Fibroblast of peridontal ligament (primary cell): ENCODE measurements at regions not wholly inside any gene's neighbourhood (a gene's known extent, or its start where the extent isn't known, plus 50 kb on each side); places are given as distances from the start of the nearest gene placed in this dataset.
A peak's percentile ranks its signal among the peaks of the same experiment; 100 is the strongest.
"Not testable (repeated sequence)": the region's sequence is repeated elsewhere in the genome, so short reads cannot be mapped to it uniquely, and the experiment has no call there.

Source experiments
- DNase-seq: peaks from one replicate; pipeline ENCODE4 v3.0.0-alpha.2; 2010; ENCODE audit errors: extremely low read depth

- DNase-seq: peak; percentile 71
Measured at GRCh38 chr6:142635130-142635529, 309.8 kb downstream of the HIVEP2 start.

- peak; percentile 40 for DNase-seq
Measured at GRCh38 chr6:142637624-142638351, 307.2 kb downstream of the HIVEP2 start.

DNA sequence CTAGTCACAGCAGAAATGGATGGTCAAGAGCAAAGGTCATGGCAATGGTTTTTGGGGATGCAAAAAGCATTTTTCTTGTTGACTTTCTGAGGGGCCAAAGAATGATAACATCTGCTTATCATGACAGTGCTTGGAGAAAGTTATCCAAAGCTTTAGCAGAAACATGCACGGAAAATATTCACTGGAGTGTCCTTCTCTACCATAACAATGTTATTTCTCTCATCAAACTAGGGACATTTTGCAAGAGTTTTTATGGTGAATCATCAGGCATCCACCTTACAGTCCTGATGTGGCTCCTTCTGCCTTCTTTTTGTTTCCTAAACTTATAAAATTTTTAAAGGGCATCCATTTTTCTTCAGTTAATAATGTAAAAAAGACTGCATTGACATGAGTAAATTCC lies 302.3 kb downstream of the HIVEP2 start:
- no peak for DNase-seq

DNA sequence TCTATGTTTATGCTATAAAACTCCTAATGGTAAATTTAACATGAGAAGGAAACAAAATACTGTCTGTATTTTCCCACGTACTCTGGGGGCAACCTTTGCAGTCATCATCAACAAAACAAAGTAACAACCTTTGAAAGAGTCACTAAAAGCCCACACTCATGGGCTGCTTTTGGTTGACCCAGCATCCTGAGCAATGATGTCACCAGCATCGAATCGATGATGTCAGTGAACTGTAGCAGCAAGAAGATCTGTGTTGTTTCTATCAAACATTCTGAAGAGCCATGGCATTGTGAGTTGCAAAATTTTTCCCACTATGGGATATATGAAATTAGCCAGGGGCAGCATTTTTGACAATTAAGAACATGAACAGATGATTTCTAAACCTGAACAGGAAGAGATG lies 300.1 kb downstream of the HIVEP2 start:
- no peak for DNase-seq

GRCh38 chr6:142645663-142646062 lies 299.3 kb downstream of the HIVEP2 start:
- no peak for DNase-seq

DNA sequence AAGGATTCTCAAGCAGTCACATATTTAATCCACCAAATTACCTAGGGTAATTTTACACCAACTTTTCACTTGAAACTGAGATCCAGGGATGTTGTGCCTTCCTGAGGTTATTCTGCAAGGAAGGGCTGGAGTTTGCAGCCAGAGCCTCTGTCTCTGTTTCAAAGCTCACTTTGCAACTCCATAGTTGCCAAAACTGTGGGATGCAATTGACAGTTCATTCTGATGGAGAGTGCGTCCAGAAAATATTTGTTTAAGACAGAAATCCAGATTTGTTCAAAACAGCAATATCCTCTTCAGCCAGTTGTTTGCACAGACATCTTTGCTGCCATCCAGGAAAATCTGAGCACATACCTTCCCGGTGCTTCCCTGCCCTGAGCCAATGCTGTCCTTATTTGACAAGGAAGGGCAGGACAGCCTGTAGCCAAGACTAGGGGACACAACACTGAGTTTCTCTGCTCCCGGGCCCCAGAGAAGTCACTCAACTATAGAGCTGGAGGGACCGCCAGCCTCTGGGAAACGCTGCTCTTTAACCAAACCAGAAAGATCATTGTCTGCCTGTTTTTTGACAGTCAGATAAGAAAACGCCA lies 297.4 kb downstream of the HIVEP2 start:
- no peak for DNase-seq

- no peak for DNase-seq
Measured at GRCh38 chr6:142648036-142648451, 296.9 kb downstream of the HIVEP2 start.

GRCh38 chr6:142648526-142648925 lies 296.4 kb downstream of the HIVEP2 start:
- DNase-seq: no peak

- DNase-seq: not testable (repeated sequence)
Measured at GRCh38 chr6:142649438-142650234, 295.3 kb downstream of the HIVEP2 start.

- DNase-seq: no peak
Measured at GRCh38 chr6:142651384-142651783, 293.6 kb downstream of the HIVEP2 start.

DNA sequence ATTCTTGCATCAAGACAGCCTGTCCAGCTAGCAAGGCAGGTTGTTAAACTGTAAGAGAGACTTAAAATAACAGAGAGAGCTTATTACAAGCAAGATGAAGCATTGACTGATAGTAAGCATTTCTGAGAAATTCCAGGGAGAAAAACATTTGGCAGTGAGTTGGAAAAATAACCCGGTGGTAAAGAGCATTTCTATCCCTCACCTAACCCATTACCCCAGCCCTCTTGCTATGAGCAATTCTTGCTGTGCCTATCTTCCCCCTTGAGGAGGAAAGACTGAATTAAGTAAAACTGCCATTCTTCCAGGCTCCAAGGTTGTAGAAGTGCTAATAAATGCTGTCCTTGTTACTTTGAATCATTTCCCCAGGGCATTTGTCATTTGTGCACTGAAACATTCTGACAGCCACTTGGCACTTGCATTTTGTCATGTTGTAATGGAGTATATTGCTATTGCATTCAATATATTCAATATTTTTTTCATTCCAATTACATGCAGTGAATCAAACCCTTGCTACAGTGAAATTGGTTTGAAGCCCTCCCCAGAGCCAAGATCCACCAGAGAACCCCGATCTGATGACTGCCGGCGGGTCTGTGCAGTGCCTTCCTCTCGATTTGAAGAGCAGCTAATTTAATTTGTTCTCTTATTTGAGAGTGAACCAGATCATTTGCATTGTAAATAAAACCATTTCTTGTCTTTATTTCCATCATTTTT lies 291.1 kb downstream of the HIVEP2 start:
- DNase-seq: no peak

- no peak for DNase-seq
Measured at GRCh38 chr6:142659661-142660060, 285.3 kb downstream of the HIVEP2 start.

DNA sequence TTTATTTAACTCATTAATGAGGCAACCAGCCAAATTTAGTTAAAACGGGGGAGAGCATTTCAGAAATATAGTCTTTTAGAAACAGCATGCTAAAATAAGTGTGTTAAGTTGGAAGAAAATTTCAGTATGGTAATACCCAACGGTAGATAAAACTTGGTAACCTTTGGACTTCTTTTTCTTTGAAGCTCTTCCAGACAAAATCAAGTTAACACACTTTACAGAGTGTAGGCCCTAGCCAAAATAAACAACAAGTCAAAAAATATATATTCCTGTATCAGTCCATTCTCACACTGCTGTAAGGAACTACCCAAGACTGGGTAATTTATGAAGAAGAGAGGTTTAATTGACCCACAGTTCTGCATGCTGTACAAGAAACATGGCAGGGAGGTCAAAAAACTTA lies 279.6 kb downstream of the HIVEP2 start:
- DNase-seq: no peak

DNA sequence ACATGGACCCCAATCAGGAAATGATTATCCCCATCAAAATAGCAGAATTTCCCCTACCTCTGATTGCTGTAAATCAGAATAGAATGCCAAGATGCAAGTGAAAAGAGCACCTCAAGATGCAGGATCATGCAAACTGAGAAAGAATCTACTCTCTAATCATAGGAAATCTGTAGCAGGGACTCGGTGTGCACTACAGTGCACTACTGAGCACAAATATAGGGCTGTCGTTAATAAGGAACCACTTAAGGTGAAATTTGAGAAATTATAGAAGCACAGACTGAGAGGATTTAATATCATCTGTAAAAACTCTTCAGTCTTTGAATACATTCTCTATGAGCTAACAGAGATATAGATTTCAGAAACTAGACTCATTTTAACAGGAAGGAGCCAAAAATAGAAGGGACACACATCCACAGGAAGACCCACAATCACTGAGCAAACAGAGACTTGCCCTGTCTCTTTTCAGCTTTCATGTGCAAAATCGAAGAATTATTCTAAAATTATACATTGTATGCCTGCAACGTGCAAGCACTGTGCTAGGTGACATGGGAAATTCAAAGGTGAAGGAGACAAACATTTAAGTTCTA lies 278.3 kb downstream of the HIVEP2 start:
- DNase-seq: no peak

DNA sequence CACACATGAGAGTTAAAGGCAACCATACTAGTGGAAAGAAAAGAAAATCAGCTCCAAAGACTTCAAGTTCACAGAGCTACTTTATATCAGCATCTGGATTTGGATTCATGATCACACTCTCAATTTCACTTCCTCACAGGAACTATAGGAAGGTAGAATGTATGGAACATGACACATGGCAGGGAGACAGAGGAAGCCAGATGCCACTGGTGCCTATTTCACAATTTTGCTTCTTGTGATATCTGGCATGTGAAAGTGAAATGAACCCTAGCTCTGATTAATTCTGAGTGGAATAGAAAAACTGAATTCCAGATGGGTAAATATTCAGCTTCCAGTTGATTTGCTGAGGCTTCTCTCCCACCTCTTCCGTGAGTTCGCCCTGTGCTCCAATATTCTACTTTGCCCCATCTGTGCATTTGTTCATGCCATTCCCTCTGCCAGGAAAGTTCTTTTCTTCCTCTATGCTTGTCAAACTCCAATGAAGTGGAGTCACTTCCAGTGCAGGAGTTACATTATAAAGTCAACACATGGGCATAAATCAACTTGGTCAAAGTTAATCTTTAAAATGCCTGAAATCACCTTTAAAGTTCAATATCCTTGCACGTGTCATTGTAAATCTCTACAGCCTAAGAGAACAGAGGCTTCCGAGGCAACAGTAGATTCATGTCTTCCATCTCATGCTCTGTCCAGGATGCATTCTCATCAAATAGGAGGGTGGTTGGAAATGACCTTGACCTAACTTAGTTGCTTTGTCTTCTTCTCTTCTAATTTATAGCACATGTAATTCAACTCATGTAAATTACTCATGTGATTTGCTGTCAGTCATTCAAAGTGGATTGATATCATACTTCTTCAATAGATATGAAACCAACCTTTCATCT lies 275.3 kb downstream of the HIVEP2 start:
- no peak for DNase-seq

DNA sequence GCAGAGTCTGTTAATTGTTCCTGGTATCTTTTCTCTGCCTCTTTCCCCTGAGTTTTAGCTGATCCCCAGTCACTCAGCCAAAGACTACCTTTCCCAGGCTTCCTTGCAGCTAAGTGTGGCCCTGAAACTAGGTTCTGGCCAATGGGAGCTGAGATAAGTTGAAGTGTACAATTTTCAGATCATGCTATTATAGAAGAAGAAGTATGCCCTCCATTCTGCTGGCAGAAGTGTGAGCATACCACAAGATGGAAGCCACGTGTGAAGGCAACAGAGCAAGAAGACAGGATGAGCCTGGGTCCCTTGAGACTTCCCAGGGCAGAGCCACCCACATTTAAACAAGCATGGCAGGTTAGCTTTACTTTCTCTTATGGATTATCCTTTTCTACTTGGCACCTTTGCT lies 273.2 kb downstream of the HIVEP2 start:
- DNase-seq: no peak

DNA sequence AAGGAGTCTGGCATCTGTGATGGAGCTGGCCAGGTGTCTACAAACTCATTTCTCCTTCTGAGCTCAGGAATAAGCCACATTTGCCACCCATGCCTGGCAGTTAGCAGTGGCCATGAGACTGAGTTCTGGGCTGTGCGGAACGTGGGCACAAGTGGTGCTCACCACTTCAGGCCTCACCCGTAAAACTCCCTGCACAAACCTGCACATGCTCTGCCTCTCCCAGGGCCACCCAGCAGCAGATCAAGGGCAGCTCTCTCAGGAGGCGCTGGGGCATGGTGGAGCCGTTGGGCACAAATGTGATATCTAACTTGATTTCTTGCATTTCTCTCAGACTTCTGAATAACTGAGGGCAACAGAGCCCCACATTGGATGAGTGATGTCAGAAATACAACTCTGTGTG lies 269.5 kb downstream of the HIVEP2 start:
- DNase-seq: no peak

- no peak for DNase-seq
Measured at GRCh38 chr6:142676027-142676443, 268.9 kb downstream of the HIVEP2 start.

DNA sequence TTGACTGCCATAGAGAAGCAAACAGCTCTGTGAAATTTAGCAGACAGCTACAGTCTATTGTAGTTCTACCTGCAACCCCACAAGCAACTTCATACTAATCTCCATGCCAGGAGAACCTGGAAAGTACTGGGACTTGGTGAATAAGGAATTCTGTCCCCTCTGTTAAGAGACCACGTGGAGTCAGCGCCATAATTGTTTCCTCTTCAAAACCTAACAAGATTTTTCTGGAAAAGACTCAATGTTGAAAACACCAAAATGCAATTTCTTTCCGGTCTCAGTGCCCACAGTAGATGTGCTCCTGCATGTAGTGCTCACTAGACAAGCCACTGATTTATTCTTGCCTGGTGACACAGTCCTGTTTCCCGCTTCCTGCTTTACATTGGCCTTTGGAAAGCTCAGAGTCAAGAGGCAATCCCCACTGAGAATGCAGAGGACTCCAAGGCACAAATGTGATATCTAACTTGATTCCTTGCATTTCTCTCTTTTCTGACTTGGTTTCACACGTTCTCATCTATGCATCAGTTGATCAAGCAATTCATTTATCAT lies 268.3 kb downstream of the HIVEP2 start:
- no peak for DNase-seq

DNA sequence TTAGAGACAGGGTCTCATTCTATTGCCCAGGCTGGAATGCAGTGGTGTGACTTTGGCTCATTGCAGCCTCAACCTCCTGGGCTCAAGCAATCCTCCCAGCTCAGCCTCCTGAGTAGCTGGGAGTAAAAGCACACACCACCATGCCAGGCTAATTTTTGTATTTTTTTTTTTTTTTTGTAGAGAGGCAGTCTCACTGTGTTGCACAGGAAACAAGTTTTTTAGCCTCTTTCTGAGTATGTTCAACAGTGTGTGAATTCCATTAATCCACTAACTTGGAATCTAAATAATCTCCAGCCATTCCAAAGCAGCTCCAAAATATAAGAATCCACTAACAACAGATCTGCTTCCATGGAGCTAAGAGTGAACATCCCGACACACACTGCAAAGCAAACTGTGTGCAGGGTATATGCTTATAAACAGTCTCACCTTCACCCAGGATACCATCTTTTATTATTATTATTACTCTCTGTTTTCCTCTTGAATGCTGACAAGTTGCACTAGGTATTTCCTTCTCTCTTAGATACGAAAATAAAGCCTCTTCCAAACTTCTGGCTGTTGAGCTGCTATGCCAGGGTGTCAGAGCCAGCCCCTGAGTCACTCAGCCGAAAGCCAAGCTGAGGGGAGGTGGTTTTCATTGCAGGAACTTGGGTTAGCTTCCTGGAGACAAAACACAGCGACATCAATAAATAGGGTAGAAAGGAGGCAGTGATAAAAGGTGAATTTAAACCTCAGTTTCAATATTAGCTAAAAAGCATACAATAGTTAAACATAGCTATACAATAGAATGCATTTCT lies 264.9 kb downstream of the HIVEP2 start:
- peak; percentile 30 for DNase-seq
